ENCODE measurements at regions not wholly inside any gene's neighbourhood (a gene's known extent, or its start where the extent isn't known, plus 50 kb on each side); places are given as distances from the start of the nearest gene placed in this dataset.

DNA sequence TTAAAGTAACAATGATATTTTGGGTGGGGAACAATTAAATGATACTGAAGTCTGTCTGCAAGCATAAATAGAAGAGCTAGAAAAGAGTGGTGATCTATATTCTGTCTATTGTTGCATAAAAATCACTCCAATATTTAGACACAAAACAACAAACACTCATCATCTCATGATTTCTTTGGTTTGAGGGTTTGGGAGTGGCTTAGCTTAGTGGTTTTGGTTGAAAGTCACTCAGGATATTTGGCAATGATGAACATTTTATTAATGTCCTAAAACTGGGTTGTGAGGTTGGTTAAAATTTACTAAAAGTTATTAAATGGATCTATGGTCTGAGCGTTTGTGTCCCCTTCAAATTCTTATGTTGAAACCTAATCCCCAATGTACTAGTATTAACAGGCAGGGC, 54.7 kb upstream of the EGFR start:
- DNase-seq: no peak

DNA sequence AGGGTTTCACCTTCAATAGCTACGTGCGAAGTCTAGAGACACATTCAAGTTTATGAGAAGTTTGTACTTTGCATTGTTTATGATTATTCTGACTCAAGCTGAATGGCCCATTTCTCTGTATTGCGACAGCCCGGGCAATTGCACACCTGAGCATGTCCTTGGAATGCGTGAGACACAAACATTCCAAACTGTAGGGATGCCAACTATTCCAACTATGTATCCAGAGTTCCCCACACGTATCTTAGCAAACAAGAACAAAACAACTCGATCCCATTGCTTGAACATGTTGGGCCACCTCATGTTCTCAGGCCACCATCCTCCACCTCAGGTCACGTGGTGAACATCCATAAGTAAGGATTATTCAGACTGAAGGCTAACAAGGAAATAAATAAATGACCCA, 51.4 kb upstream of the EGFR start:
- no peak for DNase-seq

DNA sequence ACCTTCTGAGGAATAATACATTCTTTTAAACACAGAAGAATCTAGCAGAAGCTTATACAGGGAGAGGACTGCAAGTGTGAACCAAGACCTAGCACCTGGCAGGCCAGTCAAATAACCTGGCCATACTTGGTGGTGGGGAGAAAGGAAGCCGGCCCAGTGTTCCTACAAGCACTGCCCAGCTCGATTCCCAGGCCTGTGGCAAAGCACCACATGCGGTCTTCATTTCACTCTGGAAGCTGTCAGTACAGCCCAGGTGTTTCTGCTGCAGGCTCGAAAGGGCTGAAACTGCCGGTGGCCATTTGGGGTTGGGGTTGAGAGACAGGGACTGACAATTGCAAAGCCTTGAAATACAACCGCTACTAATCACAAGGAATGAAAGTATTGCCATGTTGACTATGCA, 50.8 kb upstream of the EGFR start:
- DNase-seq: no peak
